ENCODE measurements at regions not wholly inside any gene's neighbourhood (a gene's known extent, or its start where the extent isn't known, plus 50 kb on each side); places are given as distances from the start of the nearest gene placed in this dataset.

- no peak overlapping the region for H3K27ac ChIP-seq
- 86 to 90% (median 87%) methylated on average over 2 of the region's 2 CpGs for WGBS, 4 donors
- no peak for ATAC-seq
- no peak for DNase-seq
- no peaks in the 10 kb centered on the region for H3K9me3 ChIP-seq
- no peaks in the 10 kb centered on the region for H3K36me3 ChIP-seq
- H3K4me3 ChIP-seq, result no peak overlapping the region
- no peaks in the 10 kb centered on the region for H3K27me3 ChIP-seq
- H3K4me1 ChIP-seq, result peaks cover 0 to 20% (median 0%) of the 10 kb centered on the region in 12 donors
- no peak for TF ChIP-seq CTCF (IDR thresholded peaks at IDR 0.05)
- TF ChIP-seq POLR2A (IDR thresholded peaks at IDR 0.05), result no peak
- intact Hi-C loops (cut with DNase I), result no loop called here
These were observed 111.9 kb upstream of the LPAR1 start for GRCh38 chr9:111150181-111150580.

GRCh38 chr9:111149018-111149759 lies 110.9 kb upstream of the LPAR1 start:
- Histone ChIP-seq H3K27ac (peak overlapping the region in 1 of 12 donors; percentile 74), H3K4me3 (no peak overlapping the region), H3K27me3 (no peaks in the 10 kb centered on the region), H3K9me3 (no peaks in the 10 kb centered on the region), H3K36me3 (no peaks in the 10 kb centered on the region), H3K4me1 (peaks cover 0 to 20% (median 0%) of the 10 kb centered on the region in 12 donors)
- TF ChIP-seq POLR2A (IDR thresholded peaks at IDR 0.05), result no peak
- TF ChIP-seq CTCF (IDR thresholded peaks at IDR 0.05), result no peak
- peak in 1 of 5 donors; percentile 47 for DNase-seq
- 80 to 90% (median 86%) methylated on average over 5 of the region's 5 CpGs for WGBS, 4 donors
- intact Hi-C loops (cut with DNase I), result no loop called here
- ATAC-seq, result peak; percentile 37 to 53 (median 43)

- 56 to 66% (median 60%) methylated on average over 10 of the region's 10 CpGs for WGBS, 4 donors
- Histone ChIP-seq H3K27me3 (no peaks in the 10 kb centered on the region), H3K9me3 (no peaks in the 10 kb centered on the region), H3K36me3 (no peaks in the 10 kb centered on the region), H3K4me1 (peaks cover 0 to 20% (median 0%) of the 10 kb centered on the region in 12 donors), H3K4me3 (no peak overlapping the region), H3K27ac (peak overlapping the region in 1 of 12 donors; percentile 74)
- ATAC-seq (no peak), DNase-seq (no peak)
- TF ChIP-seq POLR2A (IDR thresholded peaks at IDR 0.05) (no peak), CTCF (IDR thresholded peaks at IDR 0.05) (no peak)
- intact Hi-C loops (cut with DNase I), result no loop called here
These were observed 110.1 kb upstream of the LPAR1 start for GRCh38 chr9:111148052-111149017.

GRCh38 chr9:111147041-111147440 lies 108.8 kb upstream of the LPAR1 start:
- H3K27ac ChIP-seq, result no peak overlapping the region
- no peak for DNase-seq
- intact Hi-C loops (cut with DNase I), result no loop called here
- H3K4me3 ChIP-seq, result no peak overlapping the region
- WGBS, 4 donors, result 62 to 80% (median 71%) methylated on average over 3 of the region's 3 CpGs
- no peaks in the 10 kb centered on the region for H3K27me3 ChIP-seq
- H3K9me3 ChIP-seq, result no peaks in the 10 kb centered on the region
- peaks cover 0 to 20% (median 0%) of the 10 kb centered on the region in 12 donors for H3K4me1 ChIP-seq
- TF ChIP-seq CTCF (IDR thresholded peaks at IDR 0.05) (no peak), POLR2A (IDR thresholded peaks at IDR 0.05) (no peak)
- ATAC-seq, result no peak
- no peaks in the 10 kb centered on the region for H3K36me3 ChIP-seq
